Nephron (organoid): ENCODE measurements at regions not wholly inside any gene's neighbourhood (a gene's known extent, or its start where the extent isn't known, plus 50 kb on each side); places are given as distances from the start of the nearest gene placed in this dataset.

ENCODE experiments used
- H3K27ac Mint-ChIP-seq, 3 experiments: 2 replicates each; pipeline ENCODE4 v1.8.0; 2020; ENCODE audit warnings: mixed read lengths in 3 of 3, mild to moderate bottlenecking in 2 of 3, moderate library complexity in 1 of 3
- H3K27me3 Mint-ChIP-seq: 2 replicates; pipeline ENCODE4 v1.8.0; 2021; ENCODE audit warnings: low read depth, mild to moderate bottlenecking, moderate library complexity, mixed read lengths
- H3K36me3 Mint-ChIP-seq: 2 replicates; pipeline ENCODE4 v1.8.0; 2020; ENCODE audit warnings: low read depth, mixed read lengths
- H3K4me1 Mint-ChIP-seq: 2 replicates; pipeline ENCODE4 v1.8.0; 2020; ENCODE audit warnings: mixed read lengths
- H3K4me3 Mint-ChIP-seq, 3 experiments: 2 replicates each; pipeline ENCODE4 v1.8.0; 2020; ENCODE audit warnings: mild to moderate bottlenecking in 3 of 3, mixed read lengths in 3 of 3, moderate library complexity in 2 of 3
- H3K9me3 Mint-ChIP-seq: 2 replicates; pipeline ENCODE4 v1.8.0; 2020; ENCODE audit warnings: mixed read lengths
- CTCF ChIP-seq, 3 experiments: fragments of 200-600 bp; sonication (generic); IDR thresholded peaks; one replicate each; pipeline ENCODE4 v1.5.0; 2021; ENCODE audit warnings: antibody characterized with exemption in 3 of 3; ENCODE audit not compliant: unreplicated experiment in 3 of 3

GRCh38 chr2:16291731-16292550 is 351.6 kb downstream of the MYCN start:
- H3K36me3 Mint-ChIP-seq = no peaks in the 10 kb centered on the region

GRCh38 chr2:16291226-16291625 is 350.9 kb downstream of the MYCN start:
- Mint-ChIP-seq H3K4me3 (no peak overlapping the region), H3K4me1 (no peaks in the 10 kb centered on the region), H3K9me3 (no peaks in the 10 kb centered on the region), H3K36me3 (no peaks in the 10 kb centered on the region), H3K27me3 (peaks cover 29% of the 10 kb centered on the region), H3K27ac (no peak overlapping the region)
- TF ChIP-seq CTCF (IDR thresholded peaks at IDR 0.05; ENCODE audit: unreplicated experiment in 3 of 3) = no peak

More at GRCh38 chr2:16291731-16292550, 351.6 kb downstream of the MYCN start:
- Mint-ChIP-seq H3K4me1 (no peaks in the 10 kb centered on the region), H3K27me3 (peaks cover 26% of the 10 kb centered on the region), H3K4me3 (no peak overlapping the region), H3K9me3 (no peaks in the 10 kb centered on the region), H3K27ac (no peak overlapping the region)
- TF ChIP-seq CTCF (IDR thresholded peaks at IDR 0.05; ENCODE audit: unreplicated experiment in 3 of 3) = no peak

GRCh38 chr2:16290311-16291020 is 350.1 kb downstream of the MYCN start:
- Mint-ChIP-seq H3K9me3 (no peaks in the 10 kb centered on the region), H3K4me1 (no peaks in the 10 kb centered on the region), H3K27ac (no peak overlapping the region), H3K27me3 (peaks cover 37% of the 10 kb centered on the region), H3K36me3 (no peaks in the 10 kb centered on the region), H3K4me3 (no peak overlapping the region)
- TF ChIP-seq CTCF (IDR thresholded peaks at IDR 0.05; ENCODE audit: unreplicated experiment in 3 of 3) = no peak

- Mint-ChIP-seq H3K36me3 (no peaks in the 10 kb centered on the region), H3K4me1 (no peaks in the 10 kb centered on the region), H3K9me3 (no peaks in the 10 kb centered on the region), H3K4me3 (no peak overlapping the region), H3K27me3 (peaks cover 33% of the 10 kb centered on the region), H3K27ac (no peak overlapping the region)
- no peak for TF ChIP-seq CTCF (IDR thresholded peaks at IDR 0.05; ENCODE audit: unreplicated experiment in 3 of 3)
These were observed 348.2 kb downstream of the MYCN start for GRCh38 chr2:16288371-16289112.

GRCh38 chr2:16287831-16288230 is 347.5 kb downstream of the MYCN start:
- Mint-ChIP-seq H3K4me3 (no peak overlapping the region), H3K27me3 (peaks cover 33% of the 10 kb centered on the region), H3K27ac (no peak overlapping the region), H3K9me3 (no peaks in the 10 kb centered on the region), H3K36me3 (no peaks in the 10 kb centered on the region), H3K4me1 (no peaks in the 10 kb centered on the region)
- TF ChIP-seq CTCF (IDR thresholded peaks at IDR 0.05; ENCODE audit: unreplicated experiment in 3 of 3) = no peak
